OCI-LY3 (cell line): ENCODE measurements at regions not wholly inside any gene's neighbourhood (a gene's known extent, or its start where the extent isn't known, plus 50 kb on each side); places are given as distances from the start of the nearest gene placed in this dataset.

Source experiments
- CTCF ChIP-seq: fragments of 200-600, 300-600 bp; sonication (generic); IDR thresholded peaks from 2 replicates; pipeline ENCODE4 v1.5.1; 2014; ENCODE audit warnings: antibody characterized with exemption, low read length, low read depth
- EZH2phosphoT487 ChIP-seq: fragments of 200-600 bp; shearing (Covaris generic); IDR thresholded peaks from 2 replicates; pipeline ENCODE4 v1.6.1; 2018; ENCODE audit warnings: antibody characterized with exemption, mixed run types, low read depth

DNA sequence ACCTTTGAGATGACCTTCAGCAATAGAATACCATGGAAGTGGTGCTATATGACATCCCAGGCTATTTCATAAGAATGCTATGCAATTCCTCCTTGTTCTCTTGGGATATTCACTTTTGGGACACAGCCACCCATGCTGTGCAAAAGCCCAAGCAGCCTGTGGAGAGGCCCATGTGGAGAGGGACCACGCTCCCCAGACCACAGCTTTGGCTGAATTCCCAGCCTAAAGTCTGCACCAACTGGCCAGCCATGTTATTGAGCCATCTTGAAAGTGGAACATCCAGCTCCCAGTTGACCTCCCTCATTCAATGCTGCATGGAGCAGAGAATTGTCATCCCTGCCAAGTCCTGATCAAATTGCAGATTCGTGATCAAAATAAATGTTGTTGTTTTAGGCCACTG, 275.1 kb downstream of the SUDS3 start:
- TF ChIP-seq CTCF (no peak), EZH2phosphoT487 (no peak)
